Mucosa of rectum (tissue), 2 donors: ENCODE measurements at regions not wholly inside any gene's neighbourhood (a gene's known extent, or its start where the extent isn't known, plus 50 kb on each side); places are given as distances from the start of the nearest gene placed in this dataset.

ENCODE experiments used
- H3K27ac ChIP-seq, 2 donors: one replicate each; pipeline ENCODE4 v1.7.0; 2013; ENCODE audit warnings: inconsistent platforms in 2 of 2, low read depth in 2 of 2, low read length in 2 of 2
- H3K27me3 ChIP-seq, 2 donors: one replicate each; pipeline ENCODE4 v1.7.0; 2013; ENCODE audit warnings: low read length in 2 of 2; ENCODE audit not compliant: control insufficient read depth in 2 of 2, insufficient read depth in 2 of 2
- H3K36me3 ChIP-seq, 2 donors: one replicate each; pipeline ENCODE4 v1.7.0; 2013; ENCODE audit warnings: low read length in 2 of 2; ENCODE audit not compliant: control insufficient read depth in 2 of 2, insufficient read depth in 2 of 2
- H3K4me1 ChIP-seq, 2 donors: one replicate each; pipeline ENCODE4 v1.7.0; 2013; ENCODE audit warnings: low read length in 2 of 2, mild to moderate bottlenecking in 1 of 2; ENCODE audit not compliant: control insufficient read depth in 2 of 2, insufficient read depth in 2 of 2
- H3K4me3 ChIP-seq, 2 donors: one replicate each; pipeline ENCODE4 v1.7.0; 2013; ENCODE audit warnings: low read length in 2 of 2
- H3K9ac ChIP-seq, 2 donors: one replicate each; pipeline ENCODE4 v1.7.0; 2013; ENCODE audit warnings: low read length in 2 of 2, low read depth in 1 of 2, mild to moderate bottlenecking in 1 of 2
- H3K9me3 ChIP-seq, 2 donors: one replicate each; pipeline ENCODE4 v1.7.0; 2013; ENCODE audit warnings: low read length in 2 of 2; ENCODE audit not compliant: control insufficient read depth in 2 of 2
- donor health status: healthy.
- donor health status: Normal muscosa, but diverticular disease.

DNA sequence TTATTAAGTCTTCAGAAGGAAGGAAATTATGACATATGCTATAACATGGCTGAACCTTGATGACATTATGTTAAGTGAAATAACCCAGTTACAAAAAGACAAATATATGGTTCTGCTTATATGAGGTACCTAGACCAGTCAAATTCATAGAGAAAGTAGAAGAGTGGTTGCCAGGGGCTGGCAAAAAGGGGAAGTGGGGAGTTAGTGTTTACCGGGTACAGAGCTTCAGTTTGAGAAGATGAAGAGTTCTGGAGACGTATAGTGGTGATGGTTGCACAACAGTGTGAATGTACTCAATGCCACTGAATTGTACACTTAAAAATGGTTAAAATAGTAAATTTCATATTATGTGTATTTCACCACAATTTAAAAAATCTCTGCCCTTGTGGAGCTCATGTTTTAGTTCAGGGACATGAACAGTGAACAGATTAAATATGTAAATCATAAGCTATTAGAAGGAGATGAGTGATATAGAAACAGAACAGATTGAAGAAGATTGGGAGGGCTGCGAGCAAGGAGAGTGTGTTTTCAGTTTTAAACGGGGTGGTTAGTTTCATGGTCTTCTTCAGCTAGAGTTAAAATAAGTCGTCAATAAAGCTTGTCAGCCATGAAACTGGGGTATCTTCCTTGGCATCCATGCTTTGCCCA is 355.2 kb downstream of the KCNRG start:
- no peaks in the 10 kb centered on the region for H3K9me3 ChIP-seq
- peaks cover 2 to 9% of the 10 kb centered on the region in 2 donors for H3K4me1 ChIP-seq
- no peaks in the 10 kb centered on the region for H3K36me3 ChIP-seq
- no peak overlapping the region for H3K9ac ChIP-seq
- H3K27me3 ChIP-seq: no peaks in the 10 kb centered on the region
- H3K4me3 ChIP-seq: no peak overlapping the region
- no peak overlapping the region for H3K27ac ChIP-seq

DNA sequence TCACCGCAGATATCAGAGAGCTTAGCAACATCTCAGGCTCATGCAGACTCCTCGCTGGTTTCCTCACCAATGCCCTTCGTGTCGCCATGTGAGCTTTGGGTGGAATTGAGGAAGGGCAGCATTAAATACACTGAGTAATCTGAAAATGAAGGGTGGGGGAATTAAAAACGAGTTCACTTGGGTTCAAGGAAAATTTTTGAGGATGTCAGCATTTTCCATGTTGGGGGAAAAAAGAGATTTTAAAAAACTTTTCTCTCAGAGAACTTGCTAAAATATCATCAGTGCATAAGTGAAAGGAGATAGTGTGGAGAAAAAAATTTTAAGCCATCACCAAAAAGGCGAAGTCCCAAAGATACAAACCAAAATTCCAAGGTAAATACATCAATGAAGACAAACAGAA is 359.3 kb downstream of the KCNRG start:
- Histone ChIP-seq H3K27me3 (no peaks in the 10 kb centered on the region), H3K4me1 (no peaks in the 10 kb centered on the region), H3K9ac (no peak overlapping the region), H3K4me3 (no peak overlapping the region), H3K9me3 (no peaks in the 10 kb centered on the region), H3K36me3 (no peaks in the 10 kb centered on the region), H3K27ac (no peak overlapping the region)

DNA sequence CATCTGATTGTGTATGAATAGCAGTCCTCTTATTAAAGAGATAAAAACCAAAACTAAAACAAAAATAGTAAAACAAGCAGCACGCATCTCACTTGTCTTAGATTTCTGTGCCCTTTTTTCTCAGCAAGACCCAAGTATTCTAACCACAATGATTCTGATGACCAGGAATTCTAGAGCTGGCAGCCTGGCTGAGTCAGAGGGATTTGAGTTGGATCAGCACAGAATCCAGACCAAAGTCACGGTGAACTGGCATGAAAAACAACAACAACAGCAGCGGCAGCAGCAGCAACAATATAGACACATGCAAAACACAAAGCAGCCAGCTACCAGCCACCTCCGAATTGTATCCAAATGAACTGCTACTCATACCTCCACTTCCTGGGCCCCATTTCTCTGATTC is 360.5 kb downstream of the KCNRG start:
- no peak overlapping the region for H3K27ac ChIP-seq
- H3K27me3 ChIP-seq: no peaks in the 10 kb centered on the region
- H3K4me1 ChIP-seq: no peaks in the 10 kb centered on the region
- no peaks in the 10 kb centered on the region for H3K9me3 ChIP-seq
- no peak overlapping the region for H3K9ac ChIP-seq
- H3K4me3 ChIP-seq: no peak overlapping the region
- no peaks in the 10 kb centered on the region for H3K36me3 ChIP-seq

DNA sequence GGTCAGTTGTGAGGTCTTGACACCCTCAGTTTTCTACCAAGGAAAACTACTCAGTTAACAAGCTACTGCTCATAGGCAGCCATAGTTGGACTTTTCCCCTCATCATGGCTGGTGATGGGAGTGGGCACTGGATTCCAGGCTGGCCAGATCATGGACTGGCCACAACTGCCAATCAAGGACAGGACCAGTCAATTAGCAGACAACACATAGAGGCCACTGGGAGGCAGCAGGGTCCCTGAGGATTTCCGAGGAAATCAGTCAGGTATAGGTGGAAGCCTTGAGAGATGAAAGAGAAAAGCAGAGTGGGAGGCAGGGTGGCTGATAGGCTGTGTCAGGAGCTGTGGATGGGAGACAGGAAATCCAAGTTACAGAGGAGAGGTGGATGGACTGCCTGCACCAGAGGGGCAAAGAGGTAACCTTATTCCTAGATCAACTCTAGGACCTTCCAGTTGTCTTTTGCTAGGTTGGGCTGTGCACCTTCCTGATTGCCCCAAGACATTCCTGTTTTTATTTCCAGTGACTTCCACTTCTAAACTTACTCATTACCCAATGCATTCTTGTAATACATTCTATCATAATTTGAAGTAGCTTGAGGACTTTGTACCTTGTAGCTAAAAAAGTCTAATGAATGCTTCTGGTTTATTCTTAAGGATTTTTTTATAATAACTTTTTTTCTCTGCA is 361.8 kb downstream of the KCNRG start:
- H3K9me3 ChIP-seq: no peaks in the 10 kb centered on the region
- H3K36me3 ChIP-seq: no peaks in the 10 kb centered on the region
- H3K4me1 ChIP-seq: no peaks in the 10 kb centered on the region
- no peaks in the 10 kb centered on the region for H3K27me3 ChIP-seq
- H3K4me3 ChIP-seq: no peak overlapping the region
- H3K27ac ChIP-seq: no peak overlapping the region
- H3K9ac ChIP-seq: no peak overlapping the region

DNA sequence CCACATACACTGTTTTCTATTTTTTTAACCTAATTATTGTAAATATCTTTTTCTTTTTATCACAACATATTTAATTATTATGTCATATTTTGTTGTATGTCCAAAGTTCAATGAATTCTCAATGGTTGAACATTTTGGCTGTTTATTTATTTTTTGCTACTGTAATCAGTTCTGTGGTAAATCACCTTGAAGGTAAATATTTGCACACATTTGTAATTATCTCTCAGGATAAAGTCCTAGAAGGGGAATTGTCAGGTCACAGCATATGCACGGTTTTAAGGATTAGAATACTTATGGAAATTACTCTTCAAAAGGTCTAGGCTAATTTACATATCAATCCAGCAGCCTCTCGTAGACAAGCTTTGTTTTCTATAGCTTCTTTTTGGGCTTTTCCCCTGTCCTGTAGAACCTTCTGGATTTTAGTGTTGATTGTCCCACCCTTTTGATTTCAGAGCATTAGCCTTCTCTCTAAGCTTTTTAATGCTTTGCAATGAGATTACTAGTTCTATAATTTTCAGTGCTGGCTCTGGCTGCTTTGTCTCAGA is 362.6 kb downstream of the KCNRG start:
- H3K36me3 ChIP-seq: no peaks in the 10 kb centered on the region
- no peak overlapping the region for H3K4me3 ChIP-seq
- H3K4me1 ChIP-seq: no peaks in the 10 kb centered on the region
- no peak overlapping the region for H3K9ac ChIP-seq
- no peak overlapping the region for H3K27ac ChIP-seq
- H3K27me3 ChIP-seq: no peaks in the 10 kb centered on the region
- H3K9me3 ChIP-seq: no peaks in the 10 kb centered on the region

DNA sequence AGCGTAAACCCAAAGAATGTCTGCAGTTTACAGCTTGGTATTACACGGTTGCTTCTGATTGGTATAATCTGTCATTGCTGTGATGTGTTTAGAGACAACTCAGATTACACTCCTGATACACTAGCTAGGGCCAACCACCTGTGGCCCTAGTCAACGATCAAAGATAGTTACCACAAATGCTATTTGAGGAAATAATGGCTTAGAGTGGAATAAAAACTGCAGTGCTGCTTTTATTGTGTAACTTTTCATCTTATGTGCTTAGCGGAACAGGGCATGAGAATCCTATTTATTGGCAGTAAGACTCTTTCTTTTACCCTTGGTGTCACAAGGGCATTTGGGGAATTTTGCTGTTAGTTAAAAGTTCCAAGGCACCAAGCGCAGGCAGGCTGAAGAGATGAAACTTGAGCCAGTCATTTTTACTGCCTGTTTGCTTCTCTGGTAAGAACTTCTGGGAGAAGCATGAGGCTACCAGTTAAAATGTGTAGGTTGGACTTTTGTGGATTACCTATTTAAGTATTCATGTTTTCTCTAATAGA is 363.3 kb downstream of the KCNRG start:
- no peak overlapping the region for H3K4me3 ChIP-seq
- no peaks in the 10 kb centered on the region for H3K4me1 ChIP-seq
- no peaks in the 10 kb centered on the region for H3K27me3 ChIP-seq
- no peak overlapping the region for H3K27ac ChIP-seq
- no peaks in the 10 kb centered on the region for H3K9me3 ChIP-seq
- H3K9ac ChIP-seq: no peak overlapping the region
- H3K36me3 ChIP-seq: no peaks in the 10 kb centered on the region

DNA sequence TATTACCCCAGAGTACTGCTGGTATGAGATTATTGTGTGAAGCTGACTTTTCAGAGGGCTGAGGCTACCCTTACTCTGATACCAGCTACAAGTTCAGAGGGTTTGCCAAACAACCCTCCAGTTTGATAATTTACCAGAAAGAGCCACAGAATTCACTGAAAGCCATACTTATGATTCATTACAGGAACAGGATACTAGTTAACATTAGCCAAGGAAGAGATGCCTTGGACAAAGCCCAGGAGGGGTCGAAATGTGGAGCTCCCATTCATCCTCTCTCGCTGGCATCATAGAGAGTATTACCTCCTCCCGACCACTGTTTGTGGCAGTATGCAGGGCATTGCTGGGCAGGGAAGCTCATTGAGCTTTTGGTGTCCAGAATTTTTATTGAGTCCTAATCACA is 364.3 kb downstream of the KCNRG start:
- Histone ChIP-seq H3K27ac (no peak overlapping the region), H3K27me3 (no peaks in the 10 kb centered on the region), H3K4me3 (no peak overlapping the region), H3K36me3 (no peaks in the 10 kb centered on the region), H3K9ac (no peak overlapping the region), H3K9me3 (no peaks in the 10 kb centered on the region), H3K4me1 (no peaks in the 10 kb centered on the region)

DNA sequence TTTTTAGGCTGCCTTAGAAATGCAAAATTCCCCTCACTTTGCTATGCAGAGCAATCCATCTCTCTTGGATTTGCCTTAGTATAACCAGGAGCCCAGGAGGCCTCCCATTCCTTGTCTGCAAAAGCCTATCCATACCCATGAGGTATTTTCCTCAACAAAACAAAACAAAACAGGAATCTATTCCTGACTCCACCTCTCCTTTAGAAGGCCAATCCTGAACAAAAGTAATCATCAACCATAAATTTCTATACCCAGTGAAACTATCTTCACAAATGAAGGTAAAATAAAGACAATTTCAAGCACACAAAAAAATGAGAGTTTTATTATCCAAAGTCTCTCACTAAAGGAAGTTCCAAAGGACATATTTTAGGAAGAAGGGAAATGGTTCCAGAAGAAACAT is 365.7 kb downstream of the KCNRG start:
- H3K9ac ChIP-seq: no peak overlapping the region
- no peak overlapping the region for H3K4me3 ChIP-seq
- no peaks in the 10 kb centered on the region for H3K36me3 ChIP-seq
- H3K4me1 ChIP-seq: no peaks in the 10 kb centered on the region
- H3K27me3 ChIP-seq: no peaks in the 10 kb centered on the region
- no peak overlapping the region for H3K27ac ChIP-seq
- no peaks in the 10 kb centered on the region for H3K9me3 ChIP-seq

DNA sequence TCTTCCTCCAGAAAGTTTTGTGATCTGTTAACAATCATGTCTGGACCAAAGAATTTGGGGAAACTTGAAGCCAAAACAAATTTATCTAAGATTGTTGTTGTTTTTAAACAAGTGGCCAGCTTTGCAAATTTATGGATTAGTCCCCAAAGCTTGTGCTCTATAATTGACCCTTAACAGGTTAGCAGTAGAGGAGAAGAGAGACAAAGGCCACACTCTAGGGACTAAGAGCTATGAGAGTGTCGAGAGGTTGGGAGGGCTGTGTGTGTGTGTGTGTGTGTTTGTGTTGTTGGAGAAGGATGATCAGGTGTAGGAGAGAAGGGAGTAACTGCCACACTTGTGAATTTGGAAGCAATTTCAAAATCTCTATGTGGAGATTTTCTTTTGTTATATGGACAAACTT is 367.3 kb downstream of the KCNRG start:
- no peak overlapping the region for H3K27ac ChIP-seq

DNA sequence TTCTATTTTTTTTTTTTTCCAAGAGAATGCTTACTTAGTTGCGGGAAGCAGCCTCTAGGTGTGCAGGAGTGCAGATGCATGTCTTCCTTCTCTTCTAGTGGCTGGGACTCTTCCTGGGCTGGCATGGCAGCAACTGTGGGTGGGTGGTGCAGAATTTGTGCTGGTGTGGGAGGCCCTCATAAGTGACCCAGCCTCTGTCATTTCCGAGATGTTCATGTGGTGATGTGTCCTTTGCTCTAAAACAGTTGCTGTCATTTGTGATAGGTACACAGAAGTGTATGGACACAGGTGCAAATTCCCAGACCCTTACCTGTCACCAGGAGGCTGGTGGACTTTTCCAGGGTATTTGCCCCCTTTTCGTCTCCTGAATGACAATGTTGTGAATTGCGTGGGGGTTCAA is 367.7 kb downstream of the KCNRG start:
- Histone ChIP-seq H3K27ac (no peak overlapping the region), H3K9ac (no peak overlapping the region), H3K9me3 (no peaks in the 10 kb centered on the region), H3K36me3 (no peaks in the 10 kb centered on the region), H3K4me1 (peaks cover 0 to 3% of the 10 kb centered on the region in 2 donors), H3K27me3 (no peaks in the 10 kb centered on the region), H3K4me3 (no peak overlapping the region)

More for the DNA sequence above, 367.3 kb downstream of the KCNRG start:
- H3K4me1 ChIP-seq: peaks cover 0 to 3% of the 10 kb centered on the region in 2 donors
- no peaks in the 10 kb centered on the region for H3K36me3 ChIP-seq
- no peak overlapping the region for H3K9ac ChIP-seq
- H3K4me3 ChIP-seq: no peak overlapping the region
- H3K9me3 ChIP-seq: no peaks in the 10 kb centered on the region
- no peaks in the 10 kb centered on the region for H3K27me3 ChIP-seq
